H1 (cell line): ENCODE measurements at regions not wholly inside any gene's neighbourhood (a gene's known extent, or its start where the extent isn't known, plus 50 kb on each side); places are given as distances from the start of the nearest gene placed in this dataset.

ENCODE experiments used
- CTCF ChIA-PET: fragments of 300-600 bp; sonication (Branson Sonifier 250); formaldehyde crosslinking; loops from one replicate; lab custom pipeline; 2021; ENCODE audit not compliant: partially characterized antibody; lab: Charles Lee
- POLR2A ChIA-PET: fragments of 300-600 bp; sonication (Branson Sonifier 250); formaldehyde crosslinking; loops from one replicate; lab custom pipeline; 2021; ENCODE audit warnings: inconsistent platforms; ENCODE audit not compliant: partially characterized antibody; lab: Charles Lee
- DNase-seq, 2 experiments: peaks; one replicate each; pipeline versions ENCODE4 v3.0.0 to v3.0.0-alpha.2; 2010 to 2022; ENCODE audit warnings: low spot score in 2 of 2, low read depth in 1 of 2, mixed read lengths in 1 of 2
- FAIRE-seq: peaks from 2 replicates; lab custom pipeline; 2011; peaks lifted over from hg19 to GRCh38; lab: Jason Lieb, UNC
- H2AFZ ChIP-seq: 2 replicates; pipeline ENCODE4 v1.8.1; 2012; ENCODE audit warnings: low read length, inconsistent platforms
- H2AK5ac ChIP-seq: 2 replicates; pipeline ENCODE4 v1.6.1; 2013; ENCODE audit warnings: low read depth, low read length
- H2BK120ac ChIP-seq: replicated peaks from 2 replicates; pipeline ENCODE3; 2013; ENCODE audit warnings: low read depth, low read length, inconsistent platforms
- H2BK12ac ChIP-seq: 2 replicates; pipeline ENCODE4 v1.6.1; 2013; ENCODE audit warnings: low read depth, low read length
- H2BK15ac ChIP-seq: 2 replicates; pipeline ENCODE4 v1.6.1; 2013; ENCODE audit warnings: low read length
- H2BK20ac ChIP-seq: 2 replicates; pipeline ENCODE4 v1.6.1; 2013; ENCODE audit warnings: low read length
- H2BK5ac ChIP-seq: 2 replicates; pipeline ENCODE4 v1.6.1; 2013; ENCODE audit warnings: low read depth, low read length
- H3K14ac ChIP-seq: 2 replicates; pipeline ENCODE4 v1.6.1; 2013; ENCODE audit warnings: inconsistent platforms; ENCODE audit not compliant: insufficient read length
- H3K18ac ChIP-seq: 2 replicates; pipeline ENCODE4 v1.6.1; 2013; ENCODE audit warnings: low read length; ENCODE audit errors: extremely low read depth
- H3K23ac ChIP-seq: 2 replicates; pipeline ENCODE4 v1.6.1; 2013; ENCODE audit warnings: inconsistent platforms; ENCODE audit not compliant: insufficient read length
- H3K23me2 ChIP-seq: 2 replicates; pipeline ENCODE4 v1.6.1; 2013; ENCODE audit warnings: low read depth, low read length
- H3K27ac ChIP-seq: 2 replicates; pipeline ENCODE4 v1.6.1; 2011; ENCODE audit warnings: low read depth, low read length, inconsistent platforms
- H3K27me3 ChIP-seq, 4 experiments: replicated peaks in 1 of 4; 1 replicate in 1 of 4; 2 replicates in 3 of 4; pipeline versions ENCODE4 v1.6.1 to v1.8.1; 2011 to 2013; ENCODE audit warnings: low read length in 3 of 4, mild to moderate bottlenecking in 3 of 4, inconsistent platforms in 2 of 4, mixed read lengths in 2 of 4, moderate library complexity in 1 of 4; ENCODE audit not compliant: control insufficient read depth in 3 of 4, insufficient read depth in 3 of 4; ENCODE audit errors: extremely low read depth in 1 of 4
- H3K36me3 ChIP-seq, 4 experiments: 2 replicates each; pipeline versions ENCODE4 v1.6.1 to v1.8.1; 2011 to 2013; ENCODE audit warnings: mild to moderate bottlenecking in 4 of 4, low read length in 3 of 4, moderate library complexity in 2 of 4, control low read depth in 1 of 4, inconsistent platforms in 1 of 4; ENCODE audit not compliant: insufficient read depth in 4 of 4, control insufficient read depth in 2 of 4
- H3K4ac ChIP-seq: replicated peaks from 2 replicates; pipeline ENCODE3; 2013; ENCODE audit warnings: low read length, low read depth, mixed read lengths, inconsistent platforms; ENCODE audit not compliant: insufficient read length
- H3K4me1 ChIP-seq, 4 experiments: replicated peaks in 1 of 4; 1 replicate in 1 of 4; 2 replicates in 3 of 4; pipeline versions ENCODE4 v1.6.1 to v1.8.1; 2011 to 2013; ENCODE audit warnings: low read length in 3 of 4, inconsistent platforms in 2 of 4, mixed read lengths in 1 of 4; ENCODE audit not compliant: insufficient read depth in 4 of 4, control insufficient read depth in 3 of 4
- H3K4me2 ChIP-seq, 2 experiments: 2 replicates each; pipeline versions ENCODE4 v1.6.1 to v1.8.1; 2011 to 2013; ENCODE audit warnings: low read depth in 2 of 2, low read length in 2 of 2, control low read depth in 1 of 2, inconsistent platforms in 1 of 2, mild to moderate bottlenecking in 1 of 2; ENCODE audit not compliant: insufficient read depth in 1 of 2
- H3K4me3 ChIP-seq, 4 experiments: fragments of 200-600, 300-600 bp in 1 of 4; sonication (generic), shearing (Covaris generic), sonication (Bioruptor Twin) in 1 of 4; 2 replicates each; pipeline versions ENCODE4 v1.5.1 to v1.8.1; 2011 to 2016; ENCODE audit warnings: low read length in 4 of 4, low read depth in 3 of 4, control low read depth in 2 of 4, inconsistent platforms in 2 of 4, mild to moderate bottlenecking in 2 of 4, mixed read lengths in 1 of 4, moderate library complexity in 1 of 4; ENCODE audit not compliant: insufficient read depth in 2 of 4; ENCODE audit errors: extremely low read depth in 1 of 4
- H3K56ac ChIP-seq: replicated peaks from 2 replicates; pipeline ENCODE3; 2013; ENCODE audit warnings: low read depth, mild to moderate bottlenecking, mixed read lengths, low read length, inconsistent platforms; ENCODE audit not compliant: insufficient read length
- H3K79me1 ChIP-seq: 2 replicates; pipeline ENCODE4 v1.6.1; 2013; ENCODE audit warnings: low read depth, low read length, control low read depth
- H3K79me2 ChIP-seq, 2 experiments: 2 replicates each; pipeline versions ENCODE4 v1.6.1 to v1.8.1; 2012 to 2013; ENCODE audit warnings: low read length in 2 of 2, mild to moderate bottlenecking in 2 of 2, inconsistent platforms in 1 of 2; ENCODE audit not compliant: insufficient read depth in 2 of 2, control insufficient read depth in 1 of 2
- H3K9ac ChIP-seq, 4 experiments: replicated peaks in 1 of 4; 1 replicate in 1 of 4; 2 replicates in 3 of 4; pipeline versions ENCODE4 v1.6.1 to v1.8.1; 2011 to 2013; ENCODE audit warnings: low read depth in 3 of 4, low read length in 3 of 4, control low read depth in 2 of 4, mild to moderate bottlenecking in 2 of 4, moderate library complexity in 2 of 4, inconsistent platforms in 1 of 4; ENCODE audit errors: extremely low read depth in 1 of 4
- H3K9me3 ChIP-seq, 2 experiments: 2 replicates each; pipeline versions ENCODE4 v1.6.1 to v1.8.1; 2012 to 2013; ENCODE audit warnings: mild to moderate bottlenecking in 2 of 2, moderate library complexity in 2 of 2, control low read depth in 1 of 2, inconsistent platforms in 1 of 2, low read depth in 1 of 2, low read length in 1 of 2, mixed read lengths in 1 of 2; ENCODE audit not compliant: insufficient read depth in 2 of 2
- H4K20me1 ChIP-seq, 2 experiments: replicated peaks in 1 of 2; 2 replicates each; pipeline versions ENCODE3 to v1.8.1; 2011 to 2013; ENCODE audit warnings: inconsistent platforms in 2 of 2, low read length in 2 of 2, mild to moderate bottlenecking in 1 of 2; ENCODE audit not compliant: insufficient read depth in 2 of 2, control insufficient read depth in 1 of 2
- H4K5ac ChIP-seq: 2 replicates; pipeline ENCODE4 v1.6.1; 2013; ENCODE audit warnings: low read length, low read depth, mixed read lengths, inconsistent platforms; ENCODE audit not compliant: insufficient read length
- H4K8ac ChIP-seq: 2 replicates; pipeline ENCODE4 v1.8.0; 2013; ENCODE audit warnings: mild to moderate bottlenecking, moderate library complexity, low read length, inconsistent platforms; ENCODE audit not compliant: insufficient read depth; ENCODE audit errors: extremely low read depth
- H4K91ac ChIP-seq: replicated peaks from 2 replicates; pipeline ENCODE3; 2013; ENCODE audit warnings: low read length, mixed read lengths, inconsistent platforms; ENCODE audit not compliant: insufficient read length
- SIN3A ChIP-seq, 2 experiments: IDR thresholded peaks in 1 of 2; conservative IDR thresholded peaks in 1 of 2; 2 replicates each; pipeline ENCODE4 v1.6.1; 2011 to 2012; ENCODE audit warnings: low read length in 2 of 2, improper control_type of control experiment in 1 of 2, low read depth in 1 of 2, mild to moderate bottlenecking in 1 of 2
- SP2 ChIP-seq: IDR thresholded peaks from 2 replicates; pipeline ENCODE4 v1.6.1; 2012; ENCODE audit warnings: mild to moderate bottlenecking, low read length, inconsistent platforms
- WGBS, 2 experiments: shearing (Covaris generic) in 1 of 2; methylation state at CpG; one replicate each; pipeline versions ENCODE4 v1.1.6 to v1.1.7; 2013 to 2015; ENCODE audit warnings: low lambda C conversion rate in 2 of 2, mixed read lengths in 2 of 2, inconsistent platforms in 1 of 2, low coverage in 1 of 2, missing lambda C conversion rate in 1 of 2; ENCODE audit not compliant: insufficient replicate concordance in 2 of 2, insufficient coverage in 1 of 2, insufficient read length in 1 of 2; ENCODE audit errors: extremely low coverage in 1 of 2, missing lambda C conversion rate in 1 of 2; 5-methylcytosine and 5-hydroxymethylcytosine counted together

- 83 to 85% methylated on average over 1 to 7 of the region's 8 CpGs for WGBS, 2 experiments
These were observed 461.9 kb downstream of the KLF5 start for GRCh38 chr13:73520566-73521289.

More at GRCh38 chr13:73520566-73521289, 461.9 kb downstream of the KLF5 start:
- H3K79me2 ChIP-seq = no peaks in the 10 kb centered on the region
- no peaks in the 10 kb centered on the region for H3K23me2 ChIP-seq
- H2AK5ac ChIP-seq = no peak overlapping the region
- no peak overlapping the region for H3K14ac ChIP-seq
- H3K4me2 ChIP-seq = no peak overlapping the region
- no peak overlapping the region for H4K8ac ChIP-seq
- no peak overlapping the region for H2BK12ac ChIP-seq
- no peaks in the 10 kb centered on the region for H3K79me1 ChIP-seq
- no peak overlapping the region for H3K9ac ChIP-seq
- H3K9me3 ChIP-seq = no peaks in the 10 kb centered on the region
- no peak overlapping the region; the same call in 1 of the 2 replicates for H2AFZ ChIP-seq
- no peak overlapping the region for H3K18ac ChIP-seq
- POLR2A ChIA-PET = interaction anchor here (0.7 kb wide), 1 partner anchor 70 kb away, joined by 3 read pairs; no protein-coding TSS in a partner anchor
- H3K4me3 ChIP-seq = no peak overlapping the region
- H2BK5ac ChIP-seq = no peak overlapping the region
- CTCF ChIA-PET = interaction anchor here (0.6 kb wide), 1 partner anchor 71 kb away, joined by 3 read pairs; no protein-coding TSS in a partner anchor
- H4K20me1 ChIP-seq = no peaks in the 10 kb centered on the region
- H3K36me3 ChIP-seq = no peaks in the 10 kb centered on the region
- H4K5ac ChIP-seq = no peak overlapping the region
- no peak overlapping the region for H3K27ac ChIP-seq
- no peak overlapping the region for H2BK20ac ChIP-seq
- no peak overlapping the region for H3K4ac ChIP-seq
- H3K4me1 ChIP-seq = no peaks in the 10 kb centered on the region
- H2BK120ac ChIP-seq = no peak overlapping the region
- no peak overlapping the region for H4K91ac ChIP-seq
- TF ChIP-seq SP2 (no peak), SIN3A (conservative IDR thresholded peaks at IDR 0.05 in 1 of 2, IDR thresholded peaks at IDR 0.05 in 1 of 2; ENCODE audit: low read depth in 1 of 2, low read length in 2 of 2) (no peak)
- TF ChIP-seq, all 59 proteins: peak for 0
- Histone ChIP-seq H3K56ac (no peak overlapping the region), H3K27me3 (no peaks in the 10 kb centered on the region), H2BK15ac (no peak overlapping the region), H3K23ac (no peak overlapping the region)
- DNase-seq (no peak), FAIRE-seq (no peak)
